GM12873 (cell line): ENCODE measurements at regions not wholly inside any gene's neighbourhood (a gene's known extent, or its start where the extent isn't known, plus 50 kb on each side); places are given as distances from the start of the nearest gene placed in this dataset.

Experiments
- TF ChIP-seq, protein P1 (sequence below): IDR thresholded peaks from 2 replicates; pipeline ENCODE4 v1.5.1; 2012; ENCODE audit warnings: low read depth, mild to moderate bottlenecking, moderate library complexity, low read length, control low read depth; ENCODE audit not compliant: insufficient read depth; ENCODE audit errors: missing control alignments

GRCh38 chrX:95974890-95975289 is 709.8 kb upstream of the DIAPH2 start:
- TF ChIP-seq, protein P1, sequence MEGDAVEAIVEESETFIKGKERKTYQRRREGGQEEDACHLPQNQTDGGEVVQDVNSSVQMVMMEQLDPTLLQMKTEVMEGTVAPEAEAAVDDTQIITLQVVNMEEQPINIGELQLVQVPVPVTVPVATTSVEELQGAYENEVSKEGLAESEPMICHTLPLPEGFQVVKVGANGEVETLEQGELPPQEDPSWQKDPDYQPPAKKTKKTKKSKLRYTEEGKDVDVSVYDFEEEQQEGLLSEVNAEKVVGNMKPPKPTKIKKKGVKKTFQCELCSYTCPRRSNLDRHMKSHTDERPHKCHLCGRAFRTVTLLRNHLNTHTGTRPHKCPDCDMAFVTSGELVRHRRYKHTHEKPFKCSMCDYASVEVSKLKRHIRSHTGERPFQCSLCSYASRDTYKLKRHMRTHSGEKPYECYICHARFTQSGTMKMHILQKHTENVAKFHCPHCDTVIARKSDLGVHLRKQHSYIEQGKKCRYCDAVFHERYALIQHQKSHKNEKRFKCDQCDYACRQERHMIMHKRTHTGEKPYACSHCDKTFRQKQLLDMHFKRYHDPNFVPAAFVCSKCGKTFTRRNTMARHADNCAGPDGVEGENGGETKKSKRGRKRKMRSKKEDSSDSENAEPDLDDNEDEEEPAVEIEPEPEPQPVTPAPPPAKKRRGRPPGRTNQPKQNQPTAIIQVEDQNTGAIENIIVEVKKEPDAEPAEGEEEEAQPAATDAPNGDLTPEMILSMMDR: no peak

GRCh38 chrX:95995583-95995982 is 689.1 kb upstream of the DIAPH2 start:
- TF ChIP-seq, protein P1: no peak

DNA sequence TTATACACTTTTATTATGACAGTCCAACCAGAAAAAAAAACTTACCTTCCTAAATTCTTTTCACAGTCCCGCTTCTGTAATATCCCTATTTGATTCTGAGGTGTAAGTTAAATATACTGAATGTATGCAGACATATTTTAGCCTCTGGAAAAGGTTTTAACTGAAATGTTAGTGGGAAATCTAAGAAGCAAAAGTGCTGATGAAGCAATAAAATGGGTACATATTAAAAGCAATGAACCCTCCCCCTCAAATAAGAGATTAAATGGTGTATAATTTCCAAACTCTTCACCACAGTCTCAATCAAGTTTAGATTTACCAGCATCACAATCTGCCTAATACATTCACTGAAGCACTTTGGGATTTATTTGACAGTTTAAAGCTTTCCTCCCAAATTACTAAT is 688.3 kb upstream of the DIAPH2 start:
- TF ChIP-seq, protein P1: no peak

GRCh38 chrX:96002431-96002830 is 682.2 kb upstream of the DIAPH2 start:
- TF ChIP-seq, protein P1: no peak

GRCh38 chrX:96004386-96004785 is 680.3 kb upstream of the DIAPH2 start:
- TF ChIP-seq, protein P1: no peak

DNA sequence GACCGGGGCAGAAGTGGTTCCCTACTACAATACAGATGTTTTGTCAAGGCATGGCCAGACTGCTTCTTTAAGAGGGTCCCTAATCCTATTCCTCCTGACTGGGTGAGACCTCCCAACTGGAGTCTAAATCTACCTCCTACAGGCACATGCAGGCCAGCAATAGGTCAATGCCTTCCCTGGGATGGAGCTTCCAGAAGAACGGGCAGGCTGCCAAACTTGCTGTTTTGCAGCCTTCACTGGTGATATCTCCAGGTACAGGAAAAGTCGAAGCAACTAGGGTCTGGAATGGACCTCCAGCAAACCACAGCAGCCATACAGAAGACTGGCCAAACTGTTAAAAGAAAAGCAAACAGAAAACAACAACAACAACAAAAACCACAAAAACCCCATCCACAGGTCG is 678.4 kb upstream of the DIAPH2 start:
- TF ChIP-seq, protein P1: no peak

- TF ChIP-seq, protein P1: no peak
These were observed 657.2 kb upstream of the DIAPH2 start for GRCh38 chrX:96027407-96027806.

DNA sequence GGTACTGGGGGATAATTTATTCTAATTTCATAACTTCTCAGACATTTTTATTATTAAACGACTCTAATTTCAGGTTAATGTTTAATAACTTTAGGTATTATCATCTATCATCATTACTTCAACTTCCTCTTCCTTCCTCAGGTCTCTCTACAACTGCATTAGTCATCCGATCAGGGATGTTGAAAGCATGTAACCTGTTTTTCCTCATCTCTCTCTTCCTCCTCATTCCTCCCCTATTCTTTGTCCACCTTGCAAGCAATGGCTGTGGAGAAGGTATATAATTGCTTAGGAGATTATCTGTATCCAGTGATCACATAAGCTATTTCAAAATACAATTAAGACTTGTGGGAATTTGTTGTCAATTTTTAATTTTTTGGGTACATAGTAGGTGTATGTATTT is 632.6 kb upstream of the DIAPH2 start:
- TF ChIP-seq, protein P1: no peak
